Nephron (organoid): ENCODE measurements at regions not wholly inside any gene's neighbourhood (a gene's known extent, or its start where the extent isn't known, plus 50 kb on each side); places are given as distances from the start of the nearest gene placed in this dataset.

ENCODE experiments used
- H3K27ac Mint-ChIP-seq, 3 experiments: 2 replicates each; pipeline ENCODE4 v1.8.0; 2020; ENCODE audit warnings: mixed read lengths in 3 of 3, mild to moderate bottlenecking in 2 of 3, moderate library complexity in 1 of 3
- H3K27me3 Mint-ChIP-seq: 2 replicates; pipeline ENCODE4 v1.8.0; 2021; ENCODE audit warnings: low read depth, mild to moderate bottlenecking, moderate library complexity, mixed read lengths
- H3K36me3 Mint-ChIP-seq: 2 replicates; pipeline ENCODE4 v1.8.0; 2020; ENCODE audit warnings: low read depth, mixed read lengths
- H3K4me1 Mint-ChIP-seq: 2 replicates; pipeline ENCODE4 v1.8.0; 2020; ENCODE audit warnings: mixed read lengths
- H3K4me3 Mint-ChIP-seq, 3 experiments: 2 replicates each; pipeline ENCODE4 v1.8.0; 2020; ENCODE audit warnings: mild to moderate bottlenecking in 3 of 3, mixed read lengths in 3 of 3, moderate library complexity in 2 of 3
- H3K9me3 Mint-ChIP-seq: 2 replicates; pipeline ENCODE4 v1.8.0; 2020; ENCODE audit warnings: mixed read lengths
- TF ChIP-seq, protein P1 (sequence below), 3 experiments: fragments of 200-600 bp; sonication (generic); IDR thresholded peaks; one replicate each; pipeline ENCODE4 v1.5.0; 2021; ENCODE audit warnings: antibody characterized with exemption in 3 of 3; ENCODE audit not compliant: unreplicated experiment in 3 of 3

- H3K4me1 Mint-ChIP-seq = peaks cover 6% of the 10 kb centered on the region
- no peak overlapping the region for H3K27ac Mint-ChIP-seq
- no peaks in the 10 kb centered on the region for H3K27me3 Mint-ChIP-seq
- TF ChIP-seq, protein P1, sequence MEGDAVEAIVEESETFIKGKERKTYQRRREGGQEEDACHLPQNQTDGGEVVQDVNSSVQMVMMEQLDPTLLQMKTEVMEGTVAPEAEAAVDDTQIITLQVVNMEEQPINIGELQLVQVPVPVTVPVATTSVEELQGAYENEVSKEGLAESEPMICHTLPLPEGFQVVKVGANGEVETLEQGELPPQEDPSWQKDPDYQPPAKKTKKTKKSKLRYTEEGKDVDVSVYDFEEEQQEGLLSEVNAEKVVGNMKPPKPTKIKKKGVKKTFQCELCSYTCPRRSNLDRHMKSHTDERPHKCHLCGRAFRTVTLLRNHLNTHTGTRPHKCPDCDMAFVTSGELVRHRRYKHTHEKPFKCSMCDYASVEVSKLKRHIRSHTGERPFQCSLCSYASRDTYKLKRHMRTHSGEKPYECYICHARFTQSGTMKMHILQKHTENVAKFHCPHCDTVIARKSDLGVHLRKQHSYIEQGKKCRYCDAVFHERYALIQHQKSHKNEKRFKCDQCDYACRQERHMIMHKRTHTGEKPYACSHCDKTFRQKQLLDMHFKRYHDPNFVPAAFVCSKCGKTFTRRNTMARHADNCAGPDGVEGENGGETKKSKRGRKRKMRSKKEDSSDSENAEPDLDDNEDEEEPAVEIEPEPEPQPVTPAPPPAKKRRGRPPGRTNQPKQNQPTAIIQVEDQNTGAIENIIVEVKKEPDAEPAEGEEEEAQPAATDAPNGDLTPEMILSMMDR (IDR thresholded peaks at IDR 0.05; ENCODE audit: unreplicated experiment in 3 of 3) = no peak
- H3K9me3 Mint-ChIP-seq = no peaks in the 10 kb centered on the region
- H3K4me3 Mint-ChIP-seq = no peak overlapping the region
- H3K36me3 Mint-ChIP-seq = no peaks in the 10 kb centered on the region
Observed at GRCh38 chr14:48723841-48724495, 862.2 kb downstream of the RPS29 start.

DNA sequence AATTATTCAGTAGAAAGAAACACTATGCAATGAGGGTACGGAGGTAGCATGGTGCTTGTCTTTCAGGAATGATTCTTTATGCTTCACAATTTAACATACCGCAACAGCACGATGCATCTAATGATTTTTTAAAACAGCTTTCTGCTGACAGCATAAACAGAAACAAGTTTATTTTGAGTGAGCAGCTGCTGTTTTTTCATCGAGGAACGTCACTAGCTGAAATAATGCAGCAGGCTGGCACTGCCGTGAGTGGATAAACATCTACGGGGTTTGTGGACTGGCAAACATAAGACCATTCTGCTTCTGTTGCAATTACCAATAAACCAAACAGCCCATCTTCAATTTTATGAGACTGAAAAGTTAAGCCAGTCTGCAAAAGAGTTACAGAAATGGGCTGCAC lies 871.8 kb downstream of the RPS29 start:
- Mint-ChIP-seq H3K36me3 (no peaks in the 10 kb centered on the region), H3K4me1 (no peaks in the 10 kb centered on the region), H3K27ac (no peak overlapping the region), H3K27me3 (no peaks in the 10 kb centered on the region), H3K4me3 (no peak overlapping the region), H3K9me3 (no peaks in the 10 kb centered on the region)
- TF ChIP-seq, protein P1 (IDR thresholded peaks at IDR 0.05; ENCODE audit: unreplicated experiment in 3 of 3) = no peak

DNA sequence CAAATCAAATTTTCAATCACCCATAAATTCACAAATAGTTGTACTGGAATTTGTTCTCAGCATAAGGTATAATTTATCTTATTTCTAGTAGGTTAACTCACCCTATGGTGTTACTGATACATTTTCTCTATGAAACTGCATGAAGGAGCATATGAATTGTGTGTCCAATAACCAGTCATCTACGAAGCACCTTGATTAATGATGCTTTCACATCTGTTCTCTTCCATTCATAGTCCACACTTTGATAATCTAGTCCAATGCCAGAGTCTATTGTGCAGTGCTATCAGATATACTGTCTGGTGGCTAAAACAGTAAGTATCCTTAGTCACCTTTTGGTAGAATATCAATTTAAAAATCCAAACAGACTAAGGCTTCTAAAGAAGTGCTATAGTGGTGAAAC lies 876.0 kb downstream of the RPS29 start:
- Mint-ChIP-seq H3K4me3 (no peak overlapping the region), H3K27ac (no peak overlapping the region), H3K4me1 (no peaks in the 10 kb centered on the region)

GRCh38 chr14:48709277-48709785 lies 876.8 kb downstream of the RPS29 start:
- Mint-ChIP-seq H3K36me3 (no peaks in the 10 kb centered on the region), H3K4me1 (peaks cover under 1% of the 10 kb centered on the region), H3K27me3 (no peaks in the 10 kb centered on the region), H3K27ac (no peak overlapping the region), H3K4me3 (no peak overlapping the region), H3K9me3 (no peaks in the 10 kb centered on the region)
- TF ChIP-seq, protein P1 (IDR thresholded peaks at IDR 0.05; ENCODE audit: unreplicated experiment in 3 of 3) = no peak

More for the DNA sequence above, 876.0 kb downstream of the RPS29 start:
- no peaks in the 10 kb centered on the region for H3K9me3 Mint-ChIP-seq
- no peaks in the 10 kb centered on the region for H3K27me3 Mint-ChIP-seq
- TF ChIP-seq, protein P1 (IDR thresholded peaks at IDR 0.05; ENCODE audit: unreplicated experiment in 3 of 3) = no peak
- H3K36me3 Mint-ChIP-seq = no peaks in the 10 kb centered on the region

DNA sequence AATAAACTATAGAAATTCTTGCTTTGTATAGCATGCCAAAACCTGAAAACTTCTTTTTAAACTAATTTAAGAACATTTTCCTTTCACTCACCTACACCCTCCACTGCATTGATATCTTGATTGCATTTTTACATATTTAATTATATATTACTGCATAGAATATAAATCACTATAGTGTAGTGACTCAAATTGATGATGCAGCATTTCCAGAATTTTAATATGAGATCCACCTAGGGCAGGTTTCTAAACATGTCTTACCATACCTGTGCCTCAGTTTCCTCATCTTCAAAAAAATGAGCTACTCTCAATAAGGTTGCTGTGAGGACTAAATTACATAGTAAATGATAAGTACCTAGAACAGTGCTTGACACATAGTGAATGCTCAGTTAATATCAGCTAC lies 881.5 kb downstream of the RPS29 start:
- TF ChIP-seq, protein P1 (IDR thresholded peaks at IDR 0.05; ENCODE audit: unreplicated experiment in 3 of 3) = no peak
- H3K4me3 Mint-ChIP-seq = no peak overlapping the region
- peaks cover 7% of the 10 kb centered on the region for H3K9me3 Mint-ChIP-seq
- H3K36me3 Mint-ChIP-seq = no peaks in the 10 kb centered on the region
- H3K27me3 Mint-ChIP-seq = no peaks in the 10 kb centered on the region
- no peak overlapping the region for H3K27ac Mint-ChIP-seq
- peaks cover 4% of the 10 kb centered on the region for H3K4me1 Mint-ChIP-seq
